DOHH2 (cell line): ENCODE measurements at regions not wholly inside any gene's neighbourhood (a gene's known extent, or its start where the extent isn't known, plus 50 kb on each side); places are given as distances from the start of the nearest gene placed in this dataset.

Experiments
- EZH2phosphoT487 ChIP-seq: fragments of 200-600 bp; sonication (generic); IDR thresholded peaks from 2 replicates; pipeline ENCODE4 v1.6.1; 2017; ENCODE audit warnings: borderline replicate concordance, mild to moderate bottlenecking, antibody characterized with exemption, low read length, moderate library complexity, mixed read lengths
- TF ChIP-seq, protein P1 (sequence below): fragments of 200-600 bp; sonication (generic); IDR thresholded peaks from one replicate; pipeline ENCODE4 v1.5.1; 2014; ENCODE audit warnings: antibody characterized with exemption, mild to moderate bottlenecking, low read depth, low read length; ENCODE audit not compliant: poor library complexity, severe bottlenecking

DNA sequence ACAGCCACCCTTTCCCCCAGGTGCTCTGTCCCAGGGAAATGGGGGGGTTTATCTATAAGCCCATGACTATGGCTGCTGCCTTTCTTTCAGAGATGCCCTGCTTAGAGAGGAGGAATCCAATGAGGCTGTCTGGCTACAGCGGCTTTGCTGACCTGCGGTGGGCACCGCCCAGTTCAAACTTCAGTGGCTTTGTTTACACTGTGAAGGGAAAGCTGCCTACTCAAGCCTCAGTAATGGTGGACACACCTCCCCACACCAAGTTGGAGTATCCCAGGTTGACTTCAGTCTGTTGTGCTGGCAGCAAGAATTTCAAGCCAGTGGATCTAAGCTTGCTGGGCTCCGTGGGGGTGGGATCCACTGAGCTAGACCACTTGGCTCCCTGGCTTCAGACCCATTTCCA lies 869.2 kb downstream of the SLC6A15 start:
- TF ChIP-seq, protein P1, sequence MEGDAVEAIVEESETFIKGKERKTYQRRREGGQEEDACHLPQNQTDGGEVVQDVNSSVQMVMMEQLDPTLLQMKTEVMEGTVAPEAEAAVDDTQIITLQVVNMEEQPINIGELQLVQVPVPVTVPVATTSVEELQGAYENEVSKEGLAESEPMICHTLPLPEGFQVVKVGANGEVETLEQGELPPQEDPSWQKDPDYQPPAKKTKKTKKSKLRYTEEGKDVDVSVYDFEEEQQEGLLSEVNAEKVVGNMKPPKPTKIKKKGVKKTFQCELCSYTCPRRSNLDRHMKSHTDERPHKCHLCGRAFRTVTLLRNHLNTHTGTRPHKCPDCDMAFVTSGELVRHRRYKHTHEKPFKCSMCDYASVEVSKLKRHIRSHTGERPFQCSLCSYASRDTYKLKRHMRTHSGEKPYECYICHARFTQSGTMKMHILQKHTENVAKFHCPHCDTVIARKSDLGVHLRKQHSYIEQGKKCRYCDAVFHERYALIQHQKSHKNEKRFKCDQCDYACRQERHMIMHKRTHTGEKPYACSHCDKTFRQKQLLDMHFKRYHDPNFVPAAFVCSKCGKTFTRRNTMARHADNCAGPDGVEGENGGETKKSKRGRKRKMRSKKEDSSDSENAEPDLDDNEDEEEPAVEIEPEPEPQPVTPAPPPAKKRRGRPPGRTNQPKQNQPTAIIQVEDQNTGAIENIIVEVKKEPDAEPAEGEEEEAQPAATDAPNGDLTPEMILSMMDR, result no peak
- no peak for TF ChIP-seq EZH2phosphoT487
